Prostate gland (tissue), 2 donors: ENCODE measurements at regions not wholly inside any gene's neighbourhood (a gene's known extent, or its start where the extent isn't known, plus 50 kb on each side); places are given as distances from the start of the nearest gene placed in this dataset.

Experiments used
- CTCF ChIP-seq, 4 experiments: fragments of 200-600 bp in 2 of 4; fragments of 450-650 bp in 2 of 4; sonication (generic) in 2 of 4; IDR thresholded peaks; 1 replicate in 3 of 4; 2 replicates in 1 of 4; pipeline ENCODE4 v1.5.1; 2016 to 2019; ENCODE audit warnings: antibody characterized with exemption in 4 of 4, mild to moderate bottlenecking in 2 of 4, moderate library complexity in 2 of 4
- POLR2A ChIP-seq: fragments of 450-650 bp; IDR thresholded peaks from one replicate; pipeline ENCODE4 v1.6.1; 2016; ENCODE audit warnings: antibody characterized with exemption, mild to moderate bottlenecking
- POLR2AphosphoS5 ChIP-seq: sonication (generic); formaldehyde crosslinking; IDR thresholded peaks from one replicate; pipeline ENCODE4 v1.6.1; 2017; ENCODE audit warnings: antibody characterized with exemption

GRCh38 chr15:53829923-53830459 is 70.5 kb upstream of the WDR72 start:
- TF ChIP-seq CTCF (IDR thresholded peaks at IDR 0.05) (no peak), POLR2A (no peak), POLR2AphosphoS5 (no peak)
